Ectodermal cell (in vitro differentiated cells): ENCODE measurements at regions not wholly inside any gene's neighbourhood (a gene's known extent, or its start where the extent isn't known, plus 50 kb on each side); places are given as distances from the start of the nearest gene placed in this dataset.

ENCODE experiments used
- H3K27ac ChIP-seq: 2 replicates; pipeline ENCODE4 v1.7.0; 2013; ENCODE audit warnings: mild to moderate bottlenecking, low read depth, low read length; ENCODE audit not compliant: insufficient read depth, poor library complexity, severe bottlenecking
- H3K27me3 ChIP-seq: 2 replicates; pipeline ENCODE4 v1.7.0; 2013; ENCODE audit warnings: mild to moderate bottlenecking, low read length; ENCODE audit not compliant: insufficient read depth, control insufficient read depth, poor library complexity, severe bottlenecking
- H3K36me3 ChIP-seq: one replicate; pipeline ENCODE4 v1.7.0; 2013; ENCODE audit warnings: low read length; ENCODE audit not compliant: control insufficient read depth, insufficient read depth
- H3K4me1 ChIP-seq: one replicate; pipeline ENCODE4 v1.7.0; 2013; ENCODE audit warnings: low read length; ENCODE audit not compliant: control insufficient read depth, insufficient read depth
- H3K4me3 ChIP-seq: 2 replicates; pipeline ENCODE4 v1.7.0; 2013; ENCODE audit warnings: low read depth, low read length, control low read depth; ENCODE audit not compliant: insufficient read depth
- H3K9me3 ChIP-seq: 2 replicates; pipeline ENCODE4 v1.7.0; 2013; ENCODE audit warnings: mild to moderate bottlenecking, low read length, moderate library complexity; ENCODE audit not compliant: control insufficient read depth
- WGBS, 2 experiments: methylation state at CpG; one replicate each; pipeline ENCODE4 v1.1.7; 2013; ENCODE audit warnings: missing lambda C conversion rate in 2 of 2; 5-methylcytosine and 5-hydroxymethylcytosine counted together

DNA sequence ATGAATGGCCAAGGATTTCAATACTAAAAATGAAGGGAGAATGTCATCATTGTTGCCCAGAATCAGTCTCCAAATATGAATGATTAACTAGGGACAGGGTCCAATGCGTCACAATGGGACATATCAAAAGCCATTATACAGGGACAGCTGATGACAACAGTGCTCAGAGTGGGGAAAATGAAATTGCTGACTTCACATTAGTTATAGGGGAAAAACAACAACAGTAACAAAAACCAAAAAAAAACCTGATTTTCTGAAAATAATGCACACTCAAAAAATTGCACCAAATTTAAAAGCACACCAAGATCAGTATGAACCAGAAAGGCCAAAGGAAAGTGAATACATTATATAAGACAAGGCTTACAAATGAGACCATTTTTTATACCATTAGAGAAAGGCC is 353.2 kb upstream of the SOX5 start:
- no peak overlapping the region for H3K27ac ChIP-seq
- H3K9me3 ChIP-seq, result no peaks in the 10 kb centered on the region
- no peak overlapping the region for H3K4me3 ChIP-seq
- H3K36me3 ChIP-seq, result no peaks in the 10 kb centered on the region
- 100% methylated on average over 1 of the region's 1 CpG for WGBS, 2 experiments
- no peaks in the 10 kb centered on the region for H3K27me3 ChIP-seq
- H3K4me1 ChIP-seq, result no peaks in the 10 kb centered on the region

DNA sequence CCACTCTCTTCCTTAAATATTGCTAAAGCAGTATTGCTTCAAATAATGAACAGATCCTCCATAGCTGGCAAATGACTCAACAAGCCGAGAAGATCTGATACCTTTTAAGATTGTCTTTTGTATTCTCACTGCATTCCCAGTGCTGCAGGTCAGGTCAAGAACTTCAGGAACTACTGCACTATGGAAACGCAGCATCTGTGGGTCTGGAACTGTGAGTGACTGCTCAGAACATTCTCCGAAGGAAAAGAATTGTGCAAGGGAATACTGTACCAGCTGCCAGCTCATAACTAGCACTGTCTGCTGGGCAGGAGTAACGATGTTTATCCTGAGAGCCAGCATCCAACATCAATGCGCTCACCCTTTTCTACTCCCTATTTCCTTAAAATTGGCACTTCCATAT is 348.0 kb upstream of the SOX5 start:
- H3K9me3 ChIP-seq, result no peaks in the 10 kb centered on the region
- H3K27ac ChIP-seq, result no peak overlapping the region
- WGBS, 2 experiments, result 93% methylated on average over 5 of the region's 5 CpGs
- no peaks in the 10 kb centered on the region for H3K27me3 ChIP-seq
- H3K4me1 ChIP-seq, result no peaks in the 10 kb centered on the region
- H3K36me3 ChIP-seq, result no peaks in the 10 kb centered on the region
- no peak overlapping the region for H3K4me3 ChIP-seq

- H3K36me3 ChIP-seq, result no peaks in the 10 kb centered on the region
- no peak overlapping the region for H3K27ac ChIP-seq
- H3K9me3 ChIP-seq, result no peaks in the 10 kb centered on the region
- no peaks in the 10 kb centered on the region for H3K27me3 ChIP-seq
- no peaks in the 10 kb centered on the region for H3K4me1 ChIP-seq
- H3K4me3 ChIP-seq, result no peak overlapping the region
- WGBS, 2 experiments, result 100% methylated on average over 1 of the region's 1 CpG
Observed at GRCh38 chr12:24293549-24293948, 344.1 kb upstream of the SOX5 start.

DNA sequence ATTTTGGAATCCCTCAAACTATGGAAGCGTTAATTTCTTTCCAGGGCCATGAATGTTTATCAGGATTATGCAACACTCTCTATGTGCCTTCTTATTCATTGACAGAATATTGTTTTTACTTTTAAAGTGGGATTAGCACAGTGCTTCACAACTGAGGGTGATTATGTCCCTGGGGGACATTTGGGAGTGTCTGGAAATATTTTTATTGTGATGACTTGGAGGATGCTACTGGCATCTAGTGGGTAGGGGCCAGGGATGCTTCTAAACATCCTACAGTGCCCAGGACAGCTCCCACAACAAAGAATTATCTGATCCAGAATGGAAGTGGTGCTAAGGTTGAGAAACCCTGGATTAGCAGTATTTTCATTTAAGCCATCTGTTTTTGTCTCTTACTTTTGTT is 338.5 kb upstream of the SOX5 start:
- Histone ChIP-seq H3K27me3 (no peaks in the 10 kb centered on the region), H3K4me3 (no peak overlapping the region), H3K9me3 (no peaks in the 10 kb centered on the region), H3K36me3 (no peaks in the 10 kb centered on the region), H3K27ac (no peak overlapping the region), H3K4me1 (peaks cover 11% of the 10 kb centered on the region)
- 88 to 100% methylated on average over 1 of the region's 1 CpG for WGBS, 2 experiments

DNA sequence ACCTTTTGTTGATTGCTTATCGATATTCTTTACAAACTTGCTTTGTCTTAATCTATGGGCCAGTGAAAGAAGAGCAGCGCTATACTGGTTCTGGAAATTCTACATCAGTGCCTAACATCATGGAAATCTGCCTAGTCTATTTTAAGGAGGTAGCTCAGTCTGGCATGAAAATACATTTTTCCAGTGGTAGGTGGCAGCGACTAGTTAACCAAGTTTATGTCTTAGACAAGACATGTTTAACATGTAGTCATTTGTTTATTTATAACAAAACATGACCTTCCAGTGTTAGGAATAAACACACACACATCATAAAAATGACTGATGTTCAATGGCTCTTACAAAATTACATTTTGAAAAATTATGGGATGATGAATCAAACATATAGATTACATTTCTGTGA is 336.0 kb upstream of the SOX5 start:
- H3K4me3 ChIP-seq, result no peak overlapping the region
- H3K27me3 ChIP-seq, result no peaks in the 10 kb centered on the region
- WGBS, 2 experiments, result 78 to 84% methylated on average over 3 of the region's 3 CpGs
- H3K9me3 ChIP-seq, result no peaks in the 10 kb centered on the region
- no peaks in the 10 kb centered on the region for H3K36me3 ChIP-seq
- H3K27ac ChIP-seq, result no peak overlapping the region
- H3K4me1 ChIP-seq, result peaks cover 25% of the 10 kb centered on the region

DNA sequence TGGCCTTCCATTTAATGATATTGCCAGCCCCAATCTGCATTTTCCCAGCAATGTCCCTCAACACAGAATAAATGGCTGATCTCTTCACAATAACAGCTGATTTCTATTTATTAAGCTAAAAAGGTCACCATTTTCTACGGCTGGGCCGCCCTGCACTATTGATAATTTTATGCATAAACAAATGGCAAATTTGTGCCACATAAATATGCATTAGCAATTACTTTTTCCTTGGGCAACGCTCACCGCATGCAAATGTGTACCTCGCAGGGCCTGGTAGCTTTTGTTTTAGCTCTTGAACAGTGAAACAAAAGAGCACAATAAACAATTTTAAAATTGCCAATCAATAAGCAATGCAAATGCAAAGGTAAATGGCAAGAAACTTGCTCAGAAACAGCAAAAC is 331.9 kb upstream of the SOX5 start:
- Histone ChIP-seq H3K4me3 (no peak overlapping the region), H3K9me3 (no peaks in the 10 kb centered on the region), H3K4me1 (peaks cover 24% of the 10 kb centered on the region), H3K27me3 (no peaks in the 10 kb centered on the region), H3K27ac (no peak overlapping the region), H3K36me3 (no peaks in the 10 kb centered on the region)
- WGBS, 2 experiments, result 52 to 58% methylated on average over 5 of the region's 5 CpGs

- no peak overlapping the region for H3K4me3 ChIP-seq
- H3K9me3 ChIP-seq, result no peaks in the 10 kb centered on the region
- peaks cover 24% of the 10 kb centered on the region for H3K4me1 ChIP-seq
- H3K27ac ChIP-seq, result no peak overlapping the region
- no peaks in the 10 kb centered on the region for H3K27me3 ChIP-seq
- 68 to 69% methylated on average over 5 of the region's 6 CpGs for WGBS, 2 experiments
- no peaks in the 10 kb centered on the region for H3K36me3 ChIP-seq
Observed at GRCh38 chr12:24280056-24280842, 330.8 kb upstream of the SOX5 start.

GRCh38 chr12:24278832-24279231 is 329.4 kb upstream of the SOX5 start:
- H3K27ac ChIP-seq, result no peak overlapping the region
- H3K27me3 ChIP-seq, result no peaks in the 10 kb centered on the region
- no peaks in the 10 kb centered on the region for H3K9me3 ChIP-seq
- no peak overlapping the region for H3K4me3 ChIP-seq
- peaks cover 24% of the 10 kb centered on the region for H3K4me1 ChIP-seq
- no peaks in the 10 kb centered on the region for H3K36me3 ChIP-seq

GRCh38 chr12:24270965-24271364 is 321.5 kb upstream of the SOX5 start:
- Histone ChIP-seq H3K9me3 (no peaks in the 10 kb centered on the region), H3K27me3 (no peaks in the 10 kb centered on the region), H3K4me3 (no peak overlapping the region), H3K36me3 (no peaks in the 10 kb centered on the region), H3K27ac (no peak overlapping the region), H3K4me1 (no peaks in the 10 kb centered on the region)
- WGBS, 2 experiments, result 93 to 96% methylated on average over 2 of the region's 2 CpGs

DNA sequence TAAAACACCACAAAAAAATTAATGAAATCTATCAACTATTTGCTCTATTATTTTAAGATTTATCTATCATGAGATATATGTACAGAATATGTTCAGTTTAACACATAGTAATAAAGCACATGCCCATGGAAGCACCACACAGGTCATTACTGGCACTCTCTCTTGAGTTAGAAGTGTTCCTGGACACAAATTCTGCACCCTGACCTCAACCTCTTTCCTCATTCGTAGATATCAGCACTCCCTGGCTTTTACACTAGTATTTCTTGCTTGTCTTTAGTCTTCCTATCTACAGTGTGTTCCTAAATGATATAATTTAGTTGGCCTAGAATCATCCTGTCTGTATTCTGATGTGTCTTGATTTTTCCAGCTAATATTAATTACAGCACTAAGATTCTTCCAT is 321.0 kb upstream of the SOX5 start:
- no peaks in the 10 kb centered on the region for H3K9me3 ChIP-seq
- no peaks in the 10 kb centered on the region for H3K27me3 ChIP-seq
- WGBS, 2 experiments, result 92 to 100% methylated on average over 1 of the region's 1 CpG
- H3K4me3 ChIP-seq, result no peak overlapping the region
- no peaks in the 10 kb centered on the region for H3K36me3 ChIP-seq
- H3K27ac ChIP-seq, result no peak overlapping the region
- H3K4me1 ChIP-seq, result no peaks in the 10 kb centered on the region
